K562 (cell line): ENCODE measurements at regions not wholly inside any gene's neighbourhood (a gene's known extent, or its start where the extent isn't known, plus 50 kb on each side); places are given as distances from the start of the nearest gene placed in this dataset.
A peak's percentile ranks its signal among the peaks of the same experiment; 100 is the strongest.

Experiments used
- ARHGAP35 ChIP-seq: fragments of 450-650 bp; IDR thresholded peaks from 2 replicates; pipeline ENCODE4 v1.6.1; 2018; ENCODE audit not compliant: partially characterized antibody
- BDP1 ChIP-seq: IDR thresholded peaks from 3 replicates; pipeline ENCODE4 v1.6.1; 2011; ENCODE audit not compliant: insufficient read length, insufficient read depth
- CBX1 ChIP-seq: sonication (generic); IDR thresholded peaks from 2 replicates; pipeline ENCODE4 v1.6.1; 2016; ENCODE audit warnings: antibody characterized with exemption, low read depth, mild to moderate bottlenecking
- CREB1 ChIP-seq, 2 experiments: sonication (generic) in 1 of 2; formaldehyde crosslinking in 1 of 2; IDR thresholded peaks; 2 replicates each; pipeline versions ENCODE4 v1.6.1 to v1.8.0; 2012 to 2022; ENCODE audit warnings: inconsistent platforms in 1 of 2, mild to moderate bottlenecking in 1 of 2, missing genetic modification reagents in 1 of 2, moderate library complexity in 1 of 2
- EGR1 ChIP-seq: fragments of 450-650 bp; conservative IDR thresholded peaks from 2 replicates; pipeline ENCODE4 v1.6.1; 2017; ENCODE audit warnings: mild to moderate bottlenecking
- HCFC1 ChIP-seq: IDR thresholded peaks from 2 replicates; pipeline ENCODE4 v1.6.1; 2012; ENCODE audit warnings: low read depth, low read length, improper control_type of control experiment
- HINFP ChIP-seq: fragments of 450-650 bp; conservative IDR thresholded peaks from 2 replicates; pipeline ENCODE4 v1.6.1; 2016; ENCODE audit warnings: missing genetic modification characterization, low read depth, mild to moderate bottlenecking, control low read depth, missing compliant biosample characterization
- ID3 ChIP-seq, 2 experiments: fragments of 250-450 bp in 1 of 2; fragments of 450-650 bp in 1 of 2; sonication (Bioruptor Pico) in 1 of 2; IDR thresholded peaks; 2 replicates each; pipeline versions ENCODE4 v1.6.1 to v1.8.0; 2016 to 2021; ENCODE audit warnings: mild to moderate bottlenecking in 2 of 2, moderate library complexity in 2 of 2, missing compliant biosample characterization in 1 of 2, missing genetic modification characterization in 1 of 2
- MAFG ChIP-seq: fragments of 450-650 bp; conservative IDR thresholded peaks from 2 replicates; pipeline ENCODE4 v1.6.1; 2016; ENCODE audit warnings: missing genetic modification characterization, missing compliant biosample characterization
- NFRKB ChIP-seq: fragments of 450-650 bp; IDR thresholded peaks from 2 replicates; pipeline ENCODE4 v1.6.1; 2016; ENCODE audit warnings: low read depth
- NR1H2 ChIP-seq: sonication (generic); formaldehyde crosslinking; IDR thresholded peaks from 2 replicates; pipeline ENCODE4 v1.4.0; 2020; ENCODE audit warnings: mild to moderate bottlenecking, missing genetic modification reagents
- PHF21A ChIP-seq: fragments of 450-650 bp; IDR thresholded peaks from 2 replicates; pipeline ENCODE4 v1.6.1; 2017; ENCODE audit warnings: low read depth, borderline replicate concordance
- PKNOX1 ChIP-seq: fragments of 450-650 bp; IDR thresholded peaks from 2 replicates; pipeline ENCODE4 v1.6.1; 2016
- PML ChIP-seq: IDR thresholded peaks from 2 replicates; pipeline ENCODE4 v1.6.1; 2012; ENCODE audit warnings: low read length, inconsistent platforms
- PRDM10 ChIP-seq: fragments of 450-650 bp; IDR thresholded peaks from 2 replicates; pipeline ENCODE4 v1.6.1; 2018; ENCODE audit not compliant: partially characterized antibody
- SMARCA5 ChIP-seq: fragments of 450-650 bp; IDR thresholded peaks from 2 replicates; pipeline ENCODE4 v1.6.1; 2016
- TARDBP ChIP-seq: fragments of 450-650 bp; IDR thresholded peaks from 2 replicates; pipeline ENCODE4 v1.6.1; 2016
- TOE1 ChIP-seq, 2 experiments: fragments of 450-650 bp in 1 of 2; sonication (generic) in 1 of 2; formaldehyde crosslinking in 1 of 2; IDR thresholded peaks; 2 replicates each; pipeline versions ENCODE4 v1.7.1 to v1.8.0; 2016 to 2022; ENCODE audit warnings: borderline replicate concordance in 2 of 2, mild to moderate bottlenecking in 2 of 2, antibody characterized with exemption in 1 of 2, inconsistent platforms in 1 of 2, low read depth in 1 of 2, missing genetic modification reagents in 1 of 2, moderate library complexity in 1 of 2
- USF1 ChIP-seq: sonication (generic); formaldehyde crosslinking; IDR thresholded peaks from 2 replicates; pipeline ENCODE4 v1.9.0; 2022; ENCODE audit warnings: mild to moderate bottlenecking, missing genetic modification reagents
- ZBTB1 ChIP-seq: sonication (generic); formaldehyde crosslinking; IDR thresholded peaks from 2 replicates; pipeline ENCODE4 v1.8.1; 2023; ENCODE audit warnings: missing genetic modification reagents, low read depth, mild to moderate bottlenecking, borderline replicate concordance
- ZFX ChIP-seq: sonication (generic); formaldehyde crosslinking; IDR thresholded peaks from 2 replicates; pipeline ENCODE4 v1.8.0; 2022; ENCODE audit warnings: mild to moderate bottlenecking, missing genetic modification reagents, moderate library complexity
- ZNF764 ChIP-seq: fragments of 250-450 bp; sonication (Bioruptor Pico); IDR thresholded peaks from 2 replicates; pipeline ENCODE4 v1.4.0; 2020; ENCODE audit warnings: low read depth, mild to moderate bottlenecking, moderate library complexity

GRCh38 chr12:127060310-127060847 is 1206.6 kb upstream of the TMEM132C start (continued):
- TF ChIP-seq PRDM10 (peak; percentile 29), HCFC1 (0 out of 2 replicates have a peak, but pooled peaks have one; percentile 21), ZNF764 (CRISPR knock-in tag) (no peak), SMARCA5 (no peak), HINFP (tag) (no peak), PKNOX1 (no peak), EGR1 (peak; percentile 58; the same call in 1 of the 2 replicates), PML (peak; percentile 48; the same call in 1 of the 2 replicates), ZBTB1 (CRISPR knock-in tag) (no peak), MAFG (no peak), CBX1 (0 out of 2 replicates have a peak, but pooled peaks have one; percentile 18), ARHGAP35 (no peak), CREB1 (IDR thresholded peaks at IDR 0.05) (no peak), CREB1 (CRISPR knock-in tag; IDR thresholded peaks at IDR 0.05) (0 out of 2 replicates have a peak, but pooled peaks have one; percentile 33), TOE1 (IDR thresholded peaks at IDR 0.05; ENCODE audit: borderline replicate concordance) (peak; percentile 90), TOE1 (CRISPR knock-in tag; IDR thresholded peaks at IDR 0.05; ENCODE audit: borderline replicate concordance, low read depth) (no peak), NR1H2 (CRISPR knock-in tag) (no peak), NFRKB (peak; percentile 91), TARDBP (no peak), ZFX (CRISPR knock-in tag) (peak; percentile 97), BDP1 (no peak), USF1 (CRISPR knock-in tag) (no peak), PHF21A (no peak), ID3 (CRISPR knock-in tag; IDR thresholded peaks at IDR 0.05) (no peak), ID3 (tag; IDR thresholded peaks at IDR 0.05) (no peak)
